ENCODE measurements at regions not wholly inside any gene's neighbourhood (a gene's known extent, or its start where the extent isn't known, plus 50 kb on each side); places are given as distances from the start of the nearest gene placed in this dataset.

- Histone ChIP-seq H3K27me3 (no peaks in the 10 kb centered on the region), H3K4me3 (no peak overlapping the region), H3K36me3 (no peaks in the 10 kb centered on the region), H3K27ac (no peak overlapping the region), H3K4me1 (no peaks in the 10 kb centered on the region), H3K9me3 (peaks cover 0 to 7% (median 2%) of the 10 kb centered on the region in 4 donors)
- no peak for DNase-seq
- no peak for TF ChIP-seq POLR2A (IDR thresholded peaks at IDR 0.05)
- no peak for TF ChIP-seq CTCF (IDR thresholded peaks at IDR 0.05)
These were observed 650.7 kb upstream of the CITED2 start for GRCh38 chr6:140025171-140025570.

- Histone ChIP-seq H3K27ac (no peak overlapping the region), H3K4me3 (no peak overlapping the region), H3K36me3 (no peaks in the 10 kb centered on the region), H3K27me3 (no peaks in the 10 kb centered on the region), H3K4me1 (peaks cover 0 to 12% (median 0%) of the 10 kb centered on the region in 4 donors), H3K9me3 (peaks cover 0 to 12% (median 6%) of the 10 kb centered on the region in 4 donors)
- TF ChIP-seq POLR2A (IDR thresholded peaks at IDR 0.05) (no peak), CTCF (IDR thresholded peaks at IDR 0.05) (no peak)
- no peak for DNase-seq
These were observed 645.9 kb upstream of the CITED2 start for GRCh38 chr6:140020207-140020791.

- Histone ChIP-seq H3K27me3 (no peaks in the 10 kb centered on the region), H3K4me3 (no peak overlapping the region), H3K27ac (no peak overlapping the region), H3K36me3 (no peaks in the 10 kb centered on the region), H3K9me3 (peaks cover 0 to 12% (median 6%) of the 10 kb centered on the region in 4 donors), H3K4me1 (peaks cover 0 to 12% (median 0%) of the 10 kb centered on the region in 4 donors)
- peak in 1 of 3 donors; percentile 62 for DNase-seq
- TF ChIP-seq POLR2A (IDR thresholded peaks at IDR 0.05) (no peak), CTCF (IDR thresholded peaks at IDR 0.05) (no peak)
These were observed 644.1 kb upstream of the CITED2 start for GRCh38 chr6:140018588-140018987.

DNA sequence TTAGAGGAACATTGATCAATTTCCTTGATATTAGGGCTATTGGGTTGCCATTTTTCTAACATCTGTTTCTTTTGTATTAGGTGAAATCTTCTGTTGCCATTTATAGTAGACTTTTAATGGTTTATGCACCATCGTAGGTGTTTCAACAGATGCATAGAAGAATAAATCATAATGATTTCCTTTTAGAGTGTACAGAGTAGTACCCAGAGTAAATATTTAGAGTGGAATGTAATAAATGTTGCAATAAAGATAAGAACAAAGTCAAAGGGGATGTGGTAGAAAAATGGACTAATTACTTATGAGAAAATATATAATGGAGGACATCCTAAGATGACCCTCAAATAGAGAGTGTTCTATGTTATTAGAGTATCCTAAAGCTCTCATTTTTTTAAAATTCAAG lies 643.0 kb upstream of the CITED2 start:
- no peak for TF ChIP-seq POLR2A (IDR thresholded peaks at IDR 0.05)
- TF ChIP-seq CTCF (IDR thresholded peaks at IDR 0.05), result no peak
- Histone ChIP-seq H3K27ac (no peak overlapping the region), H3K36me3 (no peaks in the 10 kb centered on the region), H3K27me3 (no peaks in the 10 kb centered on the region), H3K4me1 (peaks cover 0 to 12% (median 0%) of the 10 kb centered on the region in 4 donors), H3K4me3 (no peak overlapping the region), H3K9me3 (peaks cover 0 to 12% (median 6%) of the 10 kb centered on the region in 4 donors)
- no peak for DNase-seq

DNA sequence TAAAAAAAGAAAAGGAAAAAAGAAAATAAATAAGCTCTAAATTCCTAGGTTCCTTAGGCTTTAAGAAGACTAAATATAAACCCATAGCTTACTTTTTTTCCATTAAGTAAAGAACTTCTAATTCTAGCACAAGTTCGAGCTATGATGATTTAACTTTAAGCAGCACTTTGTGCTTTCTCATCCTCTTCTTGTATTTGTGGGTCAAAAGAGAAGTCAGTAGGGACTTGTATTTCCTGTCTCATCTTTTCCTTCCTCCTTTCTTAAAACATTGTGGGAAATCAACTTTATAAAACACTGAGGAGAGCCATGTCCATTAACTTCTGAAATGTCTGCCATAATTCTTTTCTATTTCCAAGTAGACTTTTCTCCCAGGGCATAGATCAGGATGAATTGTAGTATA lies 637.7 kb upstream of the CITED2 start:
- DNase-seq, result no peak
- TF ChIP-seq CTCF (IDR thresholded peaks at IDR 0.05) (no peak), POLR2A (IDR thresholded peaks at IDR 0.05) (no peak)
- Histone ChIP-seq H3K27me3 (no peaks in the 10 kb centered on the region), H3K27ac (peak overlapping the region in 1 of 4 donors; percentile 68), H3K9me3 (no peaks in the 10 kb centered on the region), H3K4me3 (no peak overlapping the region), H3K36me3 (no peaks in the 10 kb centered on the region), H3K4me1 (no peaks in the 10 kb centered on the region)

All from Peyer's patch (tissue), 4 donors.